Thyroid gland (tissue), 4 donors: ENCODE measurements at regions not wholly inside any gene's neighbourhood (a gene's known extent, or its start where the extent isn't known, plus 50 kb on each side); places are given as distances from the start of the nearest gene placed in this dataset.
"Not testable (repeated sequence)": the region's sequence is repeated elsewhere in the genome, so short reads cannot be mapped to it uniquely, and the experiment has no call there.

ENCODE experiments used
- CTCF ChIP-seq, 6 experiments: fragments of 200-600 bp in 3 of 6; fragments of 450-650 bp in 3 of 6; sonication (generic) in 3 of 6; IDR thresholded peaks; one replicate each; pipeline ENCODE4 v1.5.1; 2016 to 2019; ENCODE audit warnings: antibody characterized with exemption in 6 of 6, mild to moderate bottlenecking in 2 of 6, inconsistent platforms in 1 of 6, moderate library complexity in 1 of 6
- POLR2A ChIP-seq, 2 donors: fragments of 450-650 bp; IDR thresholded peaks; one replicate each; pipeline ENCODE4 v1.6.1; 2017; ENCODE audit warnings: antibody characterized with exemption in 2 of 2, mild to moderate bottlenecking in 2 of 2, moderate library complexity in 1 of 2

- not testable (repeated sequence) for TF ChIP-seq CTCF, POLR2A (IDR thresholded peaks at IDR 0.05)
Measured at GRCh38 chr1:80523071-80523470, 1277.7 kb upstream of the ADGRL2 start.
